SJSA1 (cell line): ENCODE measurements at regions not wholly inside any gene's neighbourhood (a gene's known extent, or its start where the extent isn't known, plus 50 kb on each side); places are given as distances from the start of the nearest gene placed in this dataset.

Experiments
- DNase-seq, 2 experiments: peaks; one replicate each; pipeline ENCODE4 v3.0.0-alpha.2; 2015 to 2020; ENCODE audit warnings: low spot score in 2 of 2, low read depth in 1 of 2
- H3K27ac ChIP-seq: fragments of 250-450 bp; sonication (Bioruptor Pico); 2 replicates; pipeline ENCODE4 v1.5.1; 2020; ENCODE audit warnings: mild to moderate bottlenecking, moderate library complexity
- H3K27me3 ChIP-seq: fragments of 250-450 bp; sonication (Bioruptor Pico); replicated peaks from 2 replicates; pipeline ENCODE4 v1.5.1; 2020; ENCODE audit warnings: mild to moderate bottlenecking, moderate library complexity
- H3K36me3 ChIP-seq: fragments of 250-450 bp; sonication (Bioruptor Pico); 2 replicates; pipeline ENCODE4 v1.5.1; 2020; ENCODE audit warnings: mild to moderate bottlenecking
- H3K4me1 ChIP-seq: fragments of 250-450 bp; sonication (Bioruptor Pico); replicated peaks from 2 replicates; pipeline ENCODE4 v1.6.1; 2021; ENCODE audit warnings: mild to moderate bottlenecking
- H3K4me3 ChIP-seq: fragments of 250-450 bp; sonication (Bioruptor Pico); 2 replicates; pipeline ENCODE4 v1.5.1; 2020; ENCODE audit warnings: mild to moderate bottlenecking
- H3K9me3 ChIP-seq: fragments of 250-450 bp; sonication (Bioruptor Pico); replicated peaks from 2 replicates; pipeline ENCODE4 v1.5.1; 2020; ENCODE audit warnings: mild to moderate bottlenecking

GRCh38 chrX:124224528-124224927 lies 107.9 kb upstream of the TEX13D start:
- Histone ChIP-seq H3K9me3 (no peaks in the 10 kb centered on the region), H3K4me1 (no peaks in the 10 kb centered on the region), H3K27ac (no peak overlapping the region), H3K36me3 (no peaks in the 10 kb centered on the region), H3K4me3 (no peak overlapping the region), H3K27me3 (no peaks in the 10 kb centered on the region)
- DNase-seq: no peak

- Histone ChIP-seq H3K4me1 (no peaks in the 10 kb centered on the region), H3K27ac (no peak overlapping the region), H3K4me3 (no peak overlapping the region), H3K27me3 (no peaks in the 10 kb centered on the region), H3K36me3 (no peaks in the 10 kb centered on the region), H3K9me3 (no peaks in the 10 kb centered on the region)
- no peak for DNase-seq
Measured at GRCh38 chrX:124226129-124226528, 106.3 kb upstream of the TEX13D start.

DNA sequence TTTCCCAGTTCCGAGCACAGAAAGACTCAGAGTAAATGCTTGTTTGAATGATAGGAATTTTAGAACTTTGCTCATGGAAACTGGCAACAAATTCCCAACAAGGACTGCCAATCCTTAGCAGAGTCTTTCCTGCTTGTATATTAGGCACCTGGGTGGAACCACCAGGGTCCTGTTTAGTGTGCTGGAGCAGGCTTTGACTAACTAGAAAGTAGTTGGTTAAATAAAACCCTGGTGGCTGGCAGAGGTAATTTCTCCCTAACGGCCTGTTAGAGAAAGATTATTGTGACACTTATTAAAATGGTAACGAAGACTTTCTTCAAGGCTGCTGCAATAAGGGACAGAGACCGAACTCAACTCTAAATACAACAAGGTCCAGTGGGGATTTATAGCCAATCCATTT lies 103.6 kb upstream of the TEX13D start:
- Histone ChIP-seq H3K36me3 (no peaks in the 10 kb centered on the region), H3K27ac (no peak overlapping the region), H3K4me3 (no peak overlapping the region), H3K4me1 (no peaks in the 10 kb centered on the region), H3K27me3 (no peaks in the 10 kb centered on the region), H3K9me3 (no peaks in the 10 kb centered on the region)
- no peak for DNase-seq

DNA sequence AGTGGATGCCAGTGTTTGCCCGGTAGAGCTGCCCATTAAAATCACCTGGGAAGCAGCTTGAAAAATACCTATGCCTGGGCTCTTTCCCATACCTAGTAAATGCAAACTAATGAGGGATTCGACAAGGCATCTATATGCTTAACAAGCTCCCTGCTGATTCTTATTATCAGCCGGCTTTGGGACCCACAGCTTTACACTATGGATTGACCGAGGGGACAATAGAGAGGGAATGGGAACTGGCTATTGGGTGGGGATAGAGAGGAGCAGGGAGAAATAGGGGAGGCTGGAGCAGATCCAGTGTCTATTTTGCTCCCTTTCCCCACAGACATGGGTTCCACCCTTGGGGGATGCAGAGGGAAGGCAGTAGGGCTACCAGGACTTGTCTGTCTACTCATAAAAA lies 103.1 kb upstream of the TEX13D start:
- H3K27me3 ChIP-seq: no peaks in the 10 kb centered on the region
- H3K9me3 ChIP-seq: no peaks in the 10 kb centered on the region
- H3K4me1 ChIP-seq: no peaks in the 10 kb centered on the region
- H3K4me3 ChIP-seq: no peak overlapping the region
- no peak for DNase-seq
- no peak overlapping the region for H3K27ac ChIP-seq
- H3K36me3 ChIP-seq: no peaks in the 10 kb centered on the region

DNA sequence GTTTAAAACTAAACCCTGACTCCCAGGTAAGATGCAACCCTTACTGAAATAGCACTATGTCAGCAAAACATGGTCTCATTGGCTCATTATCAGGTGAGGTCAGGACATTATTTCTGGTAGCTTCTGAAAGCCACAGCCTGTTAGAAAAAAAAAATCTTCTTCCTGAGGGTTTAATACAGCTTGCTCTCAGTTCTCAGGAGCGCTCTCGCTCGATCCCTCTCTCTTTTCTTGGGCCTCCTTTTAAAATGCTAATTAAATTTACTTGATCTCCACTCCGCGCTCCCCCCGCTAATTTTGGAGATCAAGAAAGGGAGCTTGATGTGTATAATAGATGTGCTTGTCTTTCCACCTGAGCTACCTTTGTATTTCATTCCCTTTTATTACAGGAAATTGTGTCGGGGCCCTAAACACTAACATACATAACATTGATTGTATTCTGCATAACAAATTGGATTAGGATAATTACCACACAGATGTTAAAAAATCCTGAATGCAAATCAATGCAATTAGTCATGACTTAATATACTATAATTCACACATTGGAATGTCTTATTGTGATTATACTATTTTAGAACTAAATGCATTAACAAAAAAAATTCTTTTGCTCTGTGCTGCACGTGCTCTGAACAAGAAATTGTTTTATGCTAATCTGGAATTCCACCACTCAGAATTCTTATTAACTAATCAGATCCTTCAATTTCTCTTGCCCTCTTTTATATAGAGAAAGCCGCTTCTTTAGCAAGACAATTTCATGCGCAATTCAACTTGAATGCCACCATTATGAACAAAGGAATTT lies 101.6 kb upstream of the TEX13D start:
- no peaks in the 10 kb centered on the region for H3K9me3 ChIP-seq
- no peak overlapping the region for H3K27ac ChIP-seq
- no peak for DNase-seq
- no peaks in the 10 kb centered on the region for H3K4me1 ChIP-seq
- no peak overlapping the region for H3K4me3 ChIP-seq
- no peaks in the 10 kb centered on the region for H3K36me3 ChIP-seq
- no peaks in the 10 kb centered on the region for H3K27me3 ChIP-seq

DNA sequence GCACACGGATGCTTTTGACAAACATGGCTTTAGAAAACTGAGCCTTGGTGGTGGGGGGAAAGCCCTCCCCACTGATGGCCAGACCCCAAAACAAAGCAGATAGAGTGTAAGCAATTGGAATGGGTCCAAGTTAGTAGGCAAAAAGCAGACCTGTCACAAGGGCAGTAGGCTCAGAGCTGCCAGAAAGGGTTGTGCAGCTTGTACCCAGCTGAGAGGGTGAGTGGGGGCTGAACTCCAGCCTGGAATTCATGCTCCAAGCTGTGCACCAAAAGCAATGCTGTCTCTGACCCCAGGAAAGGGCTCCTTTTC lies 101.1 kb upstream of the TEX13D start:
- Histone ChIP-seq H3K4me3 (no peak overlapping the region), H3K27ac (no peak overlapping the region), H3K4me1 (no peaks in the 10 kb centered on the region), H3K9me3 (no peaks in the 10 kb centered on the region), H3K27me3 (no peaks in the 10 kb centered on the region), H3K36me3 (no peaks in the 10 kb centered on the region)
- DNase-seq: no peak

GRCh38 chrX:124232523-124233201 lies 99.8 kb upstream of the TEX13D start:
- Histone ChIP-seq H3K4me3 (no peak overlapping the region), H3K27me3 (no peaks in the 10 kb centered on the region), H3K36me3 (no peaks in the 10 kb centered on the region), H3K4me1 (no peaks in the 10 kb centered on the region), H3K27ac (no peak overlapping the region), H3K9me3 (no peaks in the 10 kb centered on the region)
- DNase-seq: no peak

DNA sequence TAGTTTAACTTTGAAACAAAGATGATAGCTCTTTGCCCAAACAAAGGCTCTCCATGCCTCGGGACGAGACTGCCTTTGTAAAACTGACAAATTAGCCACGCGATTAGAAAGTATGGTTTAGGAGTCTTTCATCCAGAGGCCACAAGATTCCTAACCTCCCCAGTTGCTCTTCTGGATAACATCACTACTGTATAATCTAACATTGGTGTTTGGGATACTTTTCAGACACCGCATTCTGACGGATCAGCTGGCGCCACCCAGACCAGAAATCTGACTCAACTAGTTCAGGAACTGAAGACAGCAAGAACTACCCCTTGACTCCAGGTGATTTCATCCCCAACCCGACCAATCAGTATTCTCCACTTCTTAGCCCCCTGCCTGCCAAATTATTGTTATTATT lies 98.1 kb upstream of the TEX13D start:
- DNase-seq: no peak
- H3K36me3 ChIP-seq: no peaks in the 10 kb centered on the region
- H3K9me3 ChIP-seq: no peaks in the 10 kb centered on the region
- no peaks in the 10 kb centered on the region for H3K4me1 ChIP-seq
- no peaks in the 10 kb centered on the region for H3K27me3 ChIP-seq
- H3K27ac ChIP-seq: no peak overlapping the region
- H3K4me3 ChIP-seq: no peak overlapping the region

GRCh38 chrX:124238268-124238667 lies 94.2 kb upstream of the TEX13D start:
- Histone ChIP-seq H3K4me1 (no peaks in the 10 kb centered on the region), H3K4me3 (no peak overlapping the region), H3K36me3 (no peaks in the 10 kb centered on the region), H3K9me3 (no peaks in the 10 kb centered on the region), H3K27me3 (no peaks in the 10 kb centered on the region), H3K27ac (no peak overlapping the region)
- DNase-seq: no peak

GRCh38 chrX:124239324-124239723 lies 93.1 kb upstream of the TEX13D start:
- H3K4me3 ChIP-seq: no peak overlapping the region
- no peaks in the 10 kb centered on the region for H3K27me3 ChIP-seq
- H3K9me3 ChIP-seq: no peaks in the 10 kb centered on the region
- no peak overlapping the region for H3K27ac ChIP-seq
- H3K36me3 ChIP-seq: no peaks in the 10 kb centered on the region
- no peaks in the 10 kb centered on the region for H3K4me1 ChIP-seq
- no peak for DNase-seq

GRCh38 chrX:124239911-124240310 lies 92.5 kb upstream of the TEX13D start:
- Histone ChIP-seq H3K4me1 (no peaks in the 10 kb centered on the region), H3K27me3 (no peaks in the 10 kb centered on the region), H3K27ac (no peak overlapping the region), H3K9me3 (no peaks in the 10 kb centered on the region), H3K36me3 (no peaks in the 10 kb centered on the region), H3K4me3 (no peak overlapping the region)
- DNase-seq: no peak

GRCh38 chrX:124240422-124240821 lies 92.0 kb upstream of the TEX13D start:
- DNase-seq: no peak
- Histone ChIP-seq H3K4me3 (no peak overlapping the region), H3K27me3 (no peaks in the 10 kb centered on the region), H3K4me1 (no peaks in the 10 kb centered on the region), H3K27ac (no peak overlapping the region), H3K9me3 (no peaks in the 10 kb centered on the region), H3K36me3 (no peaks in the 10 kb centered on the region)

DNA sequence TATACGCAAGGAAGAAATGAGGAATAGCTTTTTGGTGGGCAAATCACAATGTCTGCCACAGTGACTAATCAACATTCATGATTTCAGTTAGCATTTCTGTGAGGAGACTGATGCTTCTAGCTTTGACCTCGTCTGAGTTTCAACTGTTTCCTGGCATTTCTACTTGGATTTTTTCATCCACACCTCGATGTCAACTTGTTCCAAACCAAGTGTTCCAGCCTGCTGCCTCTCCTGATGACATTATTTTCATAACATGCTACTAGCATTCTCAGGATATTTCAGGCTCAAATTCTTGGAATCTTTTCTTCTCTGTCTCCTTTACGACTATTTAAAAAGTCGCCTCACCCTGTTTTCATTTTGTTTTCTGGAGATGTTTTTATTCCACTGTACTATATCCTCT lies 90.3 kb upstream of the TEX13D start:
- Histone ChIP-seq H3K36me3 (no peaks in the 10 kb centered on the region), H3K4me1 (no peaks in the 10 kb centered on the region), H3K27me3 (no peaks in the 10 kb centered on the region), H3K9me3 (no peaks in the 10 kb centered on the region), H3K27ac (no peak overlapping the region), H3K4me3 (no peak overlapping the region)
- no peak for DNase-seq

- DNase-seq: no peak
- Histone ChIP-seq H3K4me3 (no peak overlapping the region), H3K27ac (no peak overlapping the region), H3K27me3 (no peaks in the 10 kb centered on the region), H3K36me3 (no peaks in the 10 kb centered on the region), H3K9me3 (no peaks in the 10 kb centered on the region), H3K4me1 (no peaks in the 10 kb centered on the region)
Measured at GRCh38 chrX:124249345-124249744, 83.1 kb upstream of the TEX13D start.
